ENCODE measurements at regions not wholly inside any gene's neighbourhood (a gene's known extent, or its start where the extent isn't known, plus 50 kb on each side); places are given as distances from the start of the nearest gene placed in this dataset.
A peak's percentile ranks its signal among the peaks of the same experiment; 100 is the strongest.
"Not testable (repeated sequence)": the region's sequence is repeated elsewhere in the genome, so short reads cannot be mapped to it uniquely, and the experiment has no call there.

DNA sequence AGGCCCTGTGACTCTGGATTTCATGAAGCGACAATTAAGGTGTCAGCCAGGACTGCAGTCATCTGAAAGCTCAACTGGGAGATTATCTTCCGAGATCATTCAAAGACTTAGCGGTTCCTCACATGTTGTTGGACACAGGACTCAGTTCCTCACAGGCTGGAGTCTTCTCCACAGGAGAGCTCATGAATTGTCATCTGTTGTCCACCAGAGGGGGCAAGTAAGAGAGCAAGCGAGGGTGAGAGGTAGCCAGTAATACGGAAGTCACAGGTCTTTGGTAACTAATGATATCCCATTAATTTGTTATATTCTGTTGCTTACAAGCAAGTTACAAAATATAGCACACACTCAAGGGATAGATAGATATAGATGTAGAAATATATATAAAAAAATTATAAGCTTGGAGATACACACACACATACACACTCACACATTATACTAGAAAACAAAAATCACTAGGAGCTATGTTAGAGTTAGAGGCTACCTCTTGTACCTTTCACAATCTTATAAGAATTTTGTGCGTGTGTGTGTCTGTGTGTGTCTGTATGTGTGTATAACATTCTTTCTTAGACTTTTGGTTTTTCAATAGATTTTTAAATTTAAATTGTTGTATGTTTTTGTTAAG is 1695.3 kb downstream of the BRINP3 start:
- Histone ChIP-seq H3K36me3 (ENCODE audit: control insufficient read depth, insufficient read depth, low read length) (no peaks in the 10 kb centered on the region), H3K4me3 (ENCODE audit: low read length) (no peak overlapping the region), H3K27ac (ENCODE audit: low read length) (no peak overlapping the region), H3K27me3 (ENCODE audit: control insufficient read depth, insufficient read depth, low read length) (no peaks in the 10 kb centered on the region), H3K4me1 (ENCODE audit: control insufficient read depth, insufficient read depth, low read length) (no peaks in the 10 kb centered on the region), H3K9me3 (ENCODE audit: control insufficient read depth, low read depth, low read length) (no peaks in the 10 kb centered on the region)
- WGBS (ENCODE audit: insufficient coverage, low lambda C conversion rate) = no CpG with 5 or more reads among the region's 6 CpGs
- DNase-seq = peak; percentile 9 to 24

DNA sequence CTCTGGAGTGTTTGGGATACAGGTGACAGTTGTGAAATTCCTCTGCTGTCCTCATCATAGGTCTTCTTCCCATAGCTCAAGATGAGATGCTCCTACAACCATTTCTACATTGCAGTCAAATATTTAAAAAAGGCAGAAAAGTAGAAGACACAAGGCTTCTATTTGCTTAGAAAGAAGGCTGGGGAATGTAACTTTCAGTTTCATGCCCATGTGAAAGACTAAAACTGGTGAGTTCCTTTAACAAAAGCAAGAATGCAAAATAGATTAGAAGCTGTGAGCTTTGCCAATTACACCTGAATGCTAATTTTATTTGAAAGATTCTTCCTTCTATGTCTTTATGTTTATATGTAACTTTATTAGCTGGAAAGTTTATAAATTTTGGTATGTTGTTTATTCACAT is 1682.7 kb downstream of the BRINP3 start:
- Histone ChIP-seq H3K27ac (ENCODE audit: low read length) (no peak overlapping the region), H3K36me3 (ENCODE audit: control insufficient read depth, insufficient read depth, low read length) (no peaks in the 10 kb centered on the region), H3K27me3 (ENCODE audit: control insufficient read depth, insufficient read depth, low read length) (no peaks in the 10 kb centered on the region), H3K4me3 (ENCODE audit: low read length) (no peak overlapping the region), H3K4me1 (ENCODE audit: control insufficient read depth, insufficient read depth, low read length) (no peaks in the 10 kb centered on the region), H3K9me3 (ENCODE audit: control insufficient read depth, low read depth, low read length) (no peaks in the 10 kb centered on the region)
- no peak for DNase-seq

DNA sequence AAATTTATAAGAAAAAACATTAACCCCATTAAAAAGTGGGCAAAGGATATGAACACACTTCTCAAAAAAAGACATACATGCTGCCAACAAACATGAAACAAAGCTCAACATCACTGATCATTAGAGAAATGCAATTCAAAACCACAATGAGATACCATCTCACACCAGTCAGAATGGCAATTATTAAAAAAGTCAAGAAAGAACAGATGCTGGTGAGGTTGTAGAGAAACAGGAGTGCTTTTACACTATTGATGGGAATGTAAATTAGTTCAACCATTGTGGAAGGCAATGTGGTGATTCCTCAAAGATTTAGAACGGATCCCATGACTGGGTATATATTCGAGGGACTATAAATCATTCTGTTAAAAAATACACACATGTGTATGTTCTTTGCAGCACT is 1665.5 kb downstream of the BRINP3 start:
- not testable (repeated sequence) for H3K4me1 ChIP-seq (ENCODE audit: control insufficient read depth, insufficient read depth, low read length); H3K27me3 ChIP-seq (ENCODE audit: control insufficient read depth, insufficient read depth, low read length); H3K9me3 ChIP-seq (ENCODE audit: control insufficient read depth, low read depth, low read length); DNase-seq; H3K4me3 ChIP-seq (ENCODE audit: low read length); H3K27ac ChIP-seq (ENCODE audit: low read length); H3K36me3 ChIP-seq (ENCODE audit: control insufficient read depth, insufficient read depth, low read length)
- no CpG with 5 or more reads among the region's 2 CpGs for WGBS (ENCODE audit: insufficient coverage, low lambda C conversion rate)

DNA sequence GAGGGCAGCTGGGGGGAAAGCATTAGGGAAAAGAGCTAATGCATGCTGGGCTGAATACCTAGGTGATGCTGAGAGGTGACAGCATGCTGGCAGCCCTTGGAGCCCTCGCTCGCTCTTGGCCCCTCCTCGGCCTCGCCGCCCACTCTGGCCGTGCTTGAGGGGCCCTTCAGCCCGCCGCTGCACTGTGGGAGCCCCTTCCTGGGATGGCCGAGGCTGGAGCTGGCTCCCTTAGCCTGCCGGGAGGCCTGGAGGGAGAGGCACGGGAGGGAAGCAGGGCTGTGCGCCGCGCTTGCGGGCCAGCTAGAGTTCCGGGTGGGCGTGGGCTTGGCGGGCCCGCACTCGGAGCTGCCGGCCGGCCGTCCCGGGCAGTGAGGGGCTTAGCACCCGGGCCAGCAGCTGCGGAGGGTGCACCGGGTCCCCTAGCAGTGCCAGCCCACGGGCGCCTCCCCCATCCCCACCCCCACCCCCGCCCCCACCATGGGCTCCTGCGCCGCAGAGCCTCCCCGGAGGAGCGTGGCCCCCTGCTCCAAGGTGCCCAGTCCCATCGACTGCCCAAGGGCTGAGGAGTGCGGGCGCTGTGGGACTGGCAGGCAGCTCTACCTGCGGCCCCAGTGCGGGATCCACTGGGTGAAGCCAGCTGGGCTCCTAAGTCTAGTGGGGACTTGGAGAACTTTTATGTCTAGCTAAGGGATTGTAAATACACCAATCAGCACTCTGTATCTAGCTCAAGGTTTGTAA is 1664.7 kb downstream of the BRINP3 start:
- H3K27ac ChIP-seq (ENCODE audit: low read length); H3K4me3 ChIP-seq (ENCODE audit: low read length); H3K9me3 ChIP-seq (ENCODE audit: control insufficient read depth, low read depth, low read length); H3K4me1 ChIP-seq (ENCODE audit: control insufficient read depth, insufficient read depth, low read length); H3K27me3 ChIP-seq (ENCODE audit: control insufficient read depth, insufficient read depth, low read length); H3K36me3 ChIP-seq (ENCODE audit: control insufficient read depth, insufficient read depth, low read length); DNase-seq: not testable (repeated sequence)
- no CpG with 5 or more reads among the region's 39 CpGs for WGBS (ENCODE audit: insufficient coverage, low lambda C conversion rate)

DNA sequence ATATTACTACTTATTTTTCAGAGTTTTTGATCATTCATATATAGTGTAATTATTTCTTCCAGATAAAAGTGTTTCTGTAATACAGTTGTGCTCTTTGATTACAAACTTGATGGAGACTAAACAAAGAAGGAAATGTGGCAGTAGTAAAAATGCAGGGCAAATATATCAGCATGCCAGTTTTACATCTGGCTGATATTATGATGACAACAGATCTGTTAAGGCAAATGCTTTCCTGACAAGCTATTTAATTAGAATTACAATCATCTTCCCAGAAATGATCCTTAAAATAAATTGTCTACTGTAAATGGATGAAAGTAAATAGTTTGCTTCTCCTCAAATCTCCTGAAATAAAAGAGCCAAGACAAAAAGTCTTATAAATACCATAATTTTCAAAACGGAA is 1659.8 kb downstream of the BRINP3 start:
- DNase-seq = no peak
- no peak overlapping the region for H3K27ac ChIP-seq (ENCODE audit: low read length)
- WGBS (ENCODE audit: insufficient coverage, low lambda C conversion rate) = 86% methylated on average over 1 of the region's 1 CpG
- H3K27me3 ChIP-seq (ENCODE audit: control insufficient read depth, insufficient read depth, low read length) = no peaks in the 10 kb centered on the region
- no peak overlapping the region for H3K4me3 ChIP-seq (ENCODE audit: low read length)
- H3K4me1 ChIP-seq (ENCODE audit: control insufficient read depth, insufficient read depth, low read length) = no peaks in the 10 kb centered on the region
- peaks cover 4% of the 10 kb centered on the region for H3K9me3 ChIP-seq (ENCODE audit: control insufficient read depth, low read depth, low read length)
- no peaks in the 10 kb centered on the region for H3K36me3 ChIP-seq (ENCODE audit: control insufficient read depth, insufficient read depth, low read length)

DNA sequence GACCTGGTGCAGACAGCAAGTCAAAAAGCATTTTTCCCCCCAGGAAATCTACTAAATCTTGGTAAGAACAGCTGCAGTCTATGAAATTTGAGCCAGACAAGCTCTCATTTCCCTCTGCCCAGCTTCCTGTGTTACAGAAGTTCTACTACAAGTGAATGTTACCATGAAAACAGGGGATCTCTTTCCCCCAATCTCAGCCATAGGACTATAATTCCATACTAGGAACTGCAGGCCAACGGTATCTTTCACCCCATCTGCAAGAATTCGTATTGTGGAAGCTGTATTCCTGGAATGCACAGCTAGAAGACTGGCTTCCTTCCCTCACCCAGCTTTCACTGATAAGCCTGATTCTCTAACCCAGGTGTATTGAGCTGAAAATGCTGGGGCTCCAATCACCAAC is 1655.4 kb downstream of the BRINP3 start:
- no CpG with 5 or more reads among the region's 2 CpGs for WGBS (ENCODE audit: insufficient coverage, low lambda C conversion rate)
- Histone ChIP-seq H3K27ac (ENCODE audit: low read length) (no peak overlapping the region), H3K9me3 (ENCODE audit: control insufficient read depth, low read depth, low read length) (no peaks in the 10 kb centered on the region), H3K27me3 (ENCODE audit: control insufficient read depth, insufficient read depth, low read length) (no peaks in the 10 kb centered on the region), H3K4me1 (ENCODE audit: control insufficient read depth, insufficient read depth, low read length) (no peaks in the 10 kb centered on the region), H3K36me3 (ENCODE audit: control insufficient read depth, insufficient read depth, low read length) (no peaks in the 10 kb centered on the region), H3K4me3 (ENCODE audit: low read length) (no peak overlapping the region)
- DNase-seq = no peak

DNA sequence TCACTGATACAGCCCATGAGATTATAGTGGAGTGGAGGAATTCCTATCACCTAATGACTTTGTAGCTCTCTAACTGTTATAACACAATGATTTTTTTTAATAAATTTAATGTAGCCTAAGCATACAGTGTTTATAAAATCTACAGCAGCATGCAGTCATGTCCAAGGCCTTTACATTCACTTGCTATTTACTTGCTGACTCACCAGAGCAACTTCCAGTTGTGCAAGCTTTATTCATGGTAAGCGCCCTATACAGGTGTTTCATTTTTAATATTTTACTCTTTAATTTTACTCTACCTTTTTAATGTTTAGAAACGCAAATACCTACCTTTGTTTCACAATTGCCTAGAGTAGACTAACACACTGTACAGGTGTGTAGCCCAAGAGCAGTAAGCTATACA is 1652.2 kb downstream of the BRINP3 start:
- DNase-seq = no peak
- 100% methylated on average over 2 of the region's 2 CpGs for WGBS (ENCODE audit: insufficient coverage, low lambda C conversion rate)
- no peaks in the 10 kb centered on the region for H3K36me3 ChIP-seq (ENCODE audit: control insufficient read depth, insufficient read depth, low read length)
- no peaks in the 10 kb centered on the region for H3K9me3 ChIP-seq (ENCODE audit: control insufficient read depth, low read depth, low read length)
- no peak overlapping the region for H3K4me3 ChIP-seq (ENCODE audit: low read length)
- H3K4me1 ChIP-seq (ENCODE audit: control insufficient read depth, insufficient read depth, low read length) = no peaks in the 10 kb centered on the region
- no peaks in the 10 kb centered on the region for H3K27me3 ChIP-seq (ENCODE audit: control insufficient read depth, insufficient read depth, low read length)
- no peak overlapping the region for H3K27ac ChIP-seq (ENCODE audit: low read length)

DNA sequence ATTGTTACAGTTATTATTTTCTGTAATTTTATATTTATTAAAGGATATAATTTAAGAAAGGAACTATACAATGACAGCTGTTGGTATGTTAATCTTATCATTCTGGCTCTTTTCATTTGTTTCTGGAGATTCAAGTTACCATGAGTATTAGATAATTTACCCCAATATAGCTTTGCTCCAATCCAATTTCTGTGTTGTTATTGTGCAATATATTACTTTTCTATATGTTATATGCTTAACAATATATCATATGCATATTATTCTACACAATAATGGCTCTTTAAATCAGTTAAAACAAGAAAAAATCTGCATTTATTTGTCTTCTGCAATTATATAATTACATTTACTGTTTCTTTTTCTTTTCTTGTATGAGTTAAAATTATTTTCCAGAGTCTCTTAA is 1650.9 kb downstream of the BRINP3 start:
- no peak for DNase-seq
- H3K27me3 ChIP-seq (ENCODE audit: control insufficient read depth, insufficient read depth, low read length) = no peaks in the 10 kb centered on the region
- no peaks in the 10 kb centered on the region for H3K9me3 ChIP-seq (ENCODE audit: control insufficient read depth, low read depth, low read length)
- H3K27ac ChIP-seq (ENCODE audit: low read length) = no peak overlapping the region
- H3K4me1 ChIP-seq (ENCODE audit: control insufficient read depth, insufficient read depth, low read length) = no peaks in the 10 kb centered on the region
- H3K36me3 ChIP-seq (ENCODE audit: control insufficient read depth, insufficient read depth, low read length) = no peaks in the 10 kb centered on the region
- no peak overlapping the region for H3K4me3 ChIP-seq (ENCODE audit: low read length)

DNA sequence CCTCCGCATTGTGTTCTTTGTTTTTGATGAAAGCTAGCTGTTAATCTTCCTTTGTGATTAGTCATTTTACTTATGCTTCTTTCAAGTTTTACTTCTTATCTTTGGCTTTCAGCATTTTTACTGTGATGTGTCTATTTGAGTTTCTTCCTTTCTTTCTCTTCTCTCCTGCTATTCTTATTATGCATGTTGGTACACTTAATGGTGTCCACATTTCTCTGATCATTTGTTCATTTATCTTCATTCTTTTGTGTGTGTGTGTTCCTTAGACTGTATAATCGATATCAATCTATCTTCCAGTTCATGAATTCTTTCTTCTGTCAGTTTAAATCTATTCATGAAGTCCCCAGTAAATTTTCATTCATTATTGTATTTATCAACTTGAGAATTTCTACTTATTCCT is 1650.3 kb downstream of the BRINP3 start:
- 100% methylated on average over 2 of the region's 2 CpGs for WGBS (ENCODE audit: insufficient coverage, low lambda C conversion rate)

DNA sequence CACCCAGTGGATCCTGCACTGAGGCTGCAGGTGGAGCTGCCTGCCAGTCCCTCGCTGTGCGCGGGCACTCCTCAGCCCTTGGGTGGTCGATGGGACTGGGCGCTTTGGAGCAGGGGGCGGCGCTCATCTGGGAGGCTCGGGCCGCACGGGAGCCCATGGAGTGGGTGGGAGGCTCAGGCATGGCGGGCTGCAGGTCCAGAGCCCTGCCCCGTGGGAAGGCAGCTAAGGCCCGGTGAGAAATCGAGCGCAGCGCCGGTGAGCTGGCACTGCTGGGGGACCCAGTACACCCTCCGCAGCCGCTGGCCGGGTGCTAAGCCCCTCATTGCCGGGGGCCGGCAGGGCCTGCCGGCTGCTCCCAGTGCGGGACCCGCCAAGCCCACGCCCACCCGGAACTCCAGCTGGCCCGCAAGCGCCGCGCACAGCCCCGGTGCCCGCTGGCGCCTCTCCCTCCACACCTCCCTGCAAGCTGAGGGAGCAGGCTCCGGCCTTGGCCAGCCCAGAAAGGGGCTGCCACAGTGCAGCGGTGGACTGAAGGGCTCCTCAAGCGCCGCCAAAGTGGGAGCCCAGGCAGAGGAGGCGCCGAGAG is 1636.5 kb downstream of the BRINP3 start:
- not testable (repeated sequence) for H3K4me1 ChIP-seq (ENCODE audit: control insufficient read depth, insufficient read depth, low read length); H3K36me3 ChIP-seq (ENCODE audit: control insufficient read depth, insufficient read depth, low read length); DNase-seq; H3K9me3 ChIP-seq (ENCODE audit: control insufficient read depth, low read depth, low read length); H3K4me3 ChIP-seq (ENCODE audit: low read length); H3K27ac ChIP-seq (ENCODE audit: low read length); H3K27me3 ChIP-seq (ENCODE audit: control insufficient read depth, insufficient read depth, low read length)
- WGBS (ENCODE audit: insufficient coverage, low lambda C conversion rate) = no CpG with 5 or more reads among the region's 40 CpGs

More for the DNA sequence above, 1650.3 kb downstream of the BRINP3 start:
- Histone ChIP-seq H3K4me3 (ENCODE audit: low read length) (no peak overlapping the region), H3K27ac (ENCODE audit: low read length) (no peak overlapping the region), H3K36me3 (ENCODE audit: control insufficient read depth, insufficient read depth, low read length) (no peaks in the 10 kb centered on the region), H3K4me1 (ENCODE audit: control insufficient read depth, insufficient read depth, low read length) (no peaks in the 10 kb centered on the region), H3K27me3 (ENCODE audit: control insufficient read depth, insufficient read depth, low read length) (no peaks in the 10 kb centered on the region), H3K9me3 (ENCODE audit: control insufficient read depth, low read depth, low read length) (no peaks in the 10 kb centered on the region)
- DNase-seq = no peak

DNA sequence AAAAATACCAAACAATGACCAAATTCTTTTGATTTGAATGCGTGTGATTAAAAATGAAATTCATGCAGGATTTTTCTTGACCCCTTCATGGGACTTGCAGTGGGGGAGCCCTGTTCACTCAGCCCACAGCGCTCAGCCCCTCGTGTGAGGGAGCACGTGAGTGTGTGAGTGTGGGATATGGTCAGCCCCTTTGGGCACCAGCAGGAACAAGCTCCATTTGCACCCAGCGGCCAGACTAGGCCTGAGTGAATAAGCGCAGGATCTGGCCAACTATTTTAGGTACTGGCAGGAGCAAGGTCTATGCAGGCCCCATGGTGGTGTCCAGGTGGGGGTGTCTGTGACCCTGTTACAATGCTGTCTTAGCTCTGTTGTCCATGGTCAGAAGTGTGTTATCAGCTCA is 1631.2 kb downstream of the BRINP3 start:
- no peaks in the 10 kb centered on the region for H3K36me3 ChIP-seq (ENCODE audit: control insufficient read depth, insufficient read depth, low read length)
- no peaks in the 10 kb centered on the region for H3K4me1 ChIP-seq (ENCODE audit: control insufficient read depth, insufficient read depth, low read length)
- DNase-seq = no peak
- no peak overlapping the region for H3K4me3 ChIP-seq (ENCODE audit: low read length)
- no peak overlapping the region for H3K27ac ChIP-seq (ENCODE audit: low read length)
- no peaks in the 10 kb centered on the region for H3K27me3 ChIP-seq (ENCODE audit: control insufficient read depth, insufficient read depth, low read length)
- H3K9me3 ChIP-seq (ENCODE audit: control insufficient read depth, low read depth, low read length) = no peaks in the 10 kb centered on the region
- WGBS (ENCODE audit: insufficient coverage, low lambda C conversion rate) = no CpG with 5 or more reads among the region's 6 CpGs
